DMS79 treated with DMSO at 0.1 percent for 48 hours (cell line): ENCODE measurements at regions not wholly inside any gene's neighbourhood (a gene's known extent, or its start where the extent isn't known, plus 50 kb on each side); places are given as distances from the start of the nearest gene placed in this dataset.

Experiments used
- DNase-seq: peaks from one replicate; lab custom pipeline; 2025; lab: John Stamatoyannopoulos, UW

- DNase-seq, result no peak
Measured at GRCh38 chr17:77379065-77379428, 238.3 kb downstream of the SEC14L1 start.

- no peak for DNase-seq
Measured at GRCh38 chr17:77379832-77380231, 239.1 kb downstream of the SEC14L1 start.

- DNase-seq, result no peak
Measured at GRCh38 chr17:77380395-77381184, 239.8 kb downstream of the SEC14L1 start.

- DNase-seq, result no peak
Measured at GRCh38 chr17:77381185-77381700, 240.5 kb downstream of the SEC14L1 start.

- DNase-seq, result no peak
Measured at GRCh38 chr17:77381731-77382130, 241.0 kb downstream of the SEC14L1 start.

GRCh38 chr17:77382356-77382911, 241.7 kb downstream of the SEC14L1 start:
- peak; percentile 10 for DNase-seq

GRCh38 chr17:77382966-77383612, 242.3 kb downstream of the SEC14L1 start:
- DNase-seq, result no peak

- peak; percentile 72 for DNase-seq
Measured at GRCh38 chr17:77383613-77384608, 243.1 kb downstream of the SEC14L1 start.

- no peak for DNase-seq
Measured at GRCh38 chr17:77385750-77386501, 245.2 kb downstream of the SEC14L1 start.

GRCh38 chr17:77386502-77387192, 245.9 kb downstream of the SEC14L1 start:
- DNase-seq, result no peak

- DNase-seq, result no peak
Measured at GRCh38 chr17:77387891-77388290, 247.1 kb downstream of the SEC14L1 start.

GRCh38 chr17:77388384-77389306, 247.9 kb downstream of the SEC14L1 start:
- DNase-seq, result no peak

- DNase-seq, result no peak
Measured at GRCh38 chr17:77390870-77391269, 250.1 kb downstream of the SEC14L1 start.

- DNase-seq, result no peak
Measured at GRCh38 chr17:77391668-77392375, 251.1 kb downstream of the SEC14L1 start.

GRCh38 chr17:77392376-77393273, 251.9 kb downstream of the SEC14L1 start:
- no peak for DNase-seq

- DNase-seq, result no peak
Measured at GRCh38 chr17:77393274-77393600, 252.5 kb downstream of the SEC14L1 start.

GRCh38 chr17:77393867-77394539, 253.2 kb downstream of the SEC14L1 start:
- no peak for DNase-seq
